ENCODE measurements at regions not wholly inside any gene's neighbourhood (a gene's known extent, or its start where the extent isn't known, plus 50 kb on each side); places are given as distances from the start of the nearest gene placed in this dataset.

- TF ChIP-seq POLR2A (IDR thresholded peaks at IDR 0.05) (no peak), EP300 (IDR thresholded peaks at IDR 0.05) (no peak), POLR2AphosphoS5 (IDR thresholded peaks at IDR 0.05) (no peak)
- TF ChIP-seq, protein P1, sequence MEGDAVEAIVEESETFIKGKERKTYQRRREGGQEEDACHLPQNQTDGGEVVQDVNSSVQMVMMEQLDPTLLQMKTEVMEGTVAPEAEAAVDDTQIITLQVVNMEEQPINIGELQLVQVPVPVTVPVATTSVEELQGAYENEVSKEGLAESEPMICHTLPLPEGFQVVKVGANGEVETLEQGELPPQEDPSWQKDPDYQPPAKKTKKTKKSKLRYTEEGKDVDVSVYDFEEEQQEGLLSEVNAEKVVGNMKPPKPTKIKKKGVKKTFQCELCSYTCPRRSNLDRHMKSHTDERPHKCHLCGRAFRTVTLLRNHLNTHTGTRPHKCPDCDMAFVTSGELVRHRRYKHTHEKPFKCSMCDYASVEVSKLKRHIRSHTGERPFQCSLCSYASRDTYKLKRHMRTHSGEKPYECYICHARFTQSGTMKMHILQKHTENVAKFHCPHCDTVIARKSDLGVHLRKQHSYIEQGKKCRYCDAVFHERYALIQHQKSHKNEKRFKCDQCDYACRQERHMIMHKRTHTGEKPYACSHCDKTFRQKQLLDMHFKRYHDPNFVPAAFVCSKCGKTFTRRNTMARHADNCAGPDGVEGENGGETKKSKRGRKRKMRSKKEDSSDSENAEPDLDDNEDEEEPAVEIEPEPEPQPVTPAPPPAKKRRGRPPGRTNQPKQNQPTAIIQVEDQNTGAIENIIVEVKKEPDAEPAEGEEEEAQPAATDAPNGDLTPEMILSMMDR (IDR thresholded peaks at IDR 0.05) = no peak
- H3K27ac ChIP-seq = no peak overlapping the region
- H3K9me3 ChIP-seq = no peaks in the 10 kb centered on the region
- WGBS = 85% methylated on average over 2 of the region's 2 CpGs
- no peaks in the 10 kb centered on the region for H3K27me3 ChIP-seq
- no peak overlapping the region for H3K4me3 ChIP-seq
- H3K4me1 ChIP-seq = no peaks in the 10 kb centered on the region
- no peaks in the 10 kb centered on the region for H3K36me3 ChIP-seq
- no peak for DNase-seq (ENCODE audit: low spot score in 2 of 2)
These were observed 54.0 kb downstream of the MAP10 start for GRCh38 chr1:232859216-232859615.

GRCh38 chr1:232861107-232861506 lies 55.9 kb downstream of the MAP10 start:
- Histone ChIP-seq H3K27me3 (no peaks in the 10 kb centered on the region), H3K27ac (no peak overlapping the region), H3K36me3 (no peaks in the 10 kb centered on the region), H3K4me1 (no peaks in the 10 kb centered on the region), H3K9me3 (no peaks in the 10 kb centered on the region), H3K4me3 (no peak overlapping the region)
- 90% methylated on average over 4 of the region's 4 CpGs for WGBS
- DNase-seq (ENCODE audit: low spot score in 2 of 2) = no peak
- TF ChIP-seq EP300 (IDR thresholded peaks at IDR 0.05) (no peak), POLR2A (IDR thresholded peaks at IDR 0.05) (no peak), POLR2AphosphoS5 (IDR thresholded peaks at IDR 0.05) (no peak)
- TF ChIP-seq, protein P1 (IDR thresholded peaks at IDR 0.05) = no peak

DNA sequence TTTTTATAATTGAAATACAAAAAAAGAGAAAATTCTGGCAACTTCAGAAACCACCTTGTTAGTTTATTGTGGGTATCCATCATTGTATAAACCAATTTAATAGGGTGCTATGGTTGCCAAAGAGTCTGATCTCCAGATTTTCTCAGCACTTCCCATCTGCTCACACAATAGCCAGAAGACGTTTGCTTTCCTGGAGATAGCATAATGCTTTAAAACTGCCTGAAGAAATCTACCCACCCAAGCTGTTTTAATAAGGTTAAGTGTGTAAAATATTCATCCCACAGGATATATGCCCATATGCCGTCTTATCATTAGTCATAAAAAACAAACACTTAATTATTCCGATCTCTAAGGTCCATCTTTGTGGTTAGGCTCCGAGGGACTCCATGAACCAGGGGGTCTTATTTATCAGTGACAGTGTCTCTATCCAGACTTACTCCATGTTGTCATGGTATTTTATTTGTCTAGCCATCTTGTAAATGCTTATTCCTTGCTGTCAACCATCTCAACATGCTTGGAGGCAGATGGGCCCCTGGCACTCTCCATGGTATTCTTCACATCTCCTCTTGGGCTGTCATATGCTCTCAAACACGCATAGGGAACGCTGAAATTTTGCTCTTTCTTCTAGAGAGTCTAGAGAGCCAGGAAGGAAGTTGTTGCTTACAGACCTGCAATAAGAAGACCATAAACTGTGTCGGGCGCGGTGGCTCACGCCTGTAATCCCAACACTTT lies 58.5 kb downstream of the MAP10 start:
- TF ChIP-seq POLR2A (IDR thresholded peaks at IDR 0.05) (no peak), POLR2AphosphoS5 (IDR thresholded peaks at IDR 0.05) (no peak), EP300 (IDR thresholded peaks at IDR 0.05) (no peak)
- TF ChIP-seq, protein P1 (IDR thresholded peaks at IDR 0.05) = no peak
- Histone ChIP-seq H3K36me3 (no peaks in the 10 kb centered on the region), H3K27me3 (no peaks in the 10 kb centered on the region), H3K4me3 (no peak overlapping the region), H3K9me3 (no peaks in the 10 kb centered on the region), H3K27ac (no peak overlapping the region), H3K4me1 (peaks cover 2% of the 10 kb centered on the region)
- DNase-seq (ENCODE audit: low spot score in 2 of 2) = no peak
- 85% methylated on average over 10 of the region's 10 CpGs for WGBS

- Histone ChIP-seq H3K36me3 (no peaks in the 10 kb centered on the region), H3K27me3 (no peaks in the 10 kb centered on the region), H3K27ac (no peak overlapping the region), H3K4me1 (peaks cover 13% of the 10 kb centered on the region), H3K9me3 (no peaks in the 10 kb centered on the region), H3K4me3 (no peak overlapping the region)
- TF ChIP-seq, protein P1 (IDR thresholded peaks at IDR 0.05) = no peak
- TF ChIP-seq POLR2A (IDR thresholded peaks at IDR 0.05) (no peak), POLR2AphosphoS5 (IDR thresholded peaks at IDR 0.05) (no peak), EP300 (IDR thresholded peaks at IDR 0.05) (no peak)
- no peak for DNase-seq (ENCODE audit: low spot score in 2 of 2)
- 85% methylated on average over 9 of the region's 9 CpGs for WGBS
These were observed 60.1 kb downstream of the MAP10 start for GRCh38 chr1:232865102-232865931.

Measured in suprapubic skin (tissue), 4 donors.